Liver (tissue), 3 donors: ENCODE measurements at regions not wholly inside any gene's neighbourhood (a gene's known extent, or its start where the extent isn't known, plus 50 kb on each side); places are given as distances from the start of the nearest gene placed in this dataset.

Experiments
- CTCF ChIP-seq: fragments of 150-350 bp; IDR thresholded peaks from 2 replicates; pipeline ENCODE4 v1.5.1; 2017; ENCODE audit warnings: improper control_type of control experiment, low read depth, low read length; ENCODE audit not compliant: missing input control
- RAD21 ChIP-seq, 2 donors: IDR thresholded peaks; 2 replicates each; pipeline ENCODE4 v1.6.1; 2016; ENCODE audit warnings: antibody characterized with exemption in 2 of 2, mild to moderate bottlenecking in 2 of 2
- SP1 ChIP-seq: IDR thresholded peaks from 2 replicates; pipeline ENCODE4 v1.6.1; 2018; ENCODE audit warnings: antibody characterized with exemption, mild to moderate bottlenecking
- ZBTB33 ChIP-seq: IDR thresholded peaks from 2 replicates; pipeline ENCODE4 v1.6.1; 2016; ENCODE audit warnings: antibody characterized with exemption
- donor health status: healthy.
- donor health status: healthy.

- TF ChIP-seq CTCF = no peak
- TF ChIP-seq ZBTB33 = no peak
- TF ChIP-seq SP1 = no peak
- no peak for TF ChIP-seq RAD21 (IDR thresholded peaks at IDR 0.05)
Observed at GRCh38 chr13:103815619-103816018, 749.4 kb upstream of the SLC10A2 start.
